K562 (cell line): ENCODE measurements at regions not wholly inside any gene's neighbourhood (a gene's known extent, or its start where the extent isn't known, plus 50 kb on each side); places are given as distances from the start of the nearest gene placed in this dataset.

Experiments
- ATAC-seq: fragments of 200-7000 bp; cut with Tn5 transposase; 3 replicates; pipeline ENCODE4 v1.9.1; 2020; ENCODE audit warnings: moderate library complexity
- BruUV-seq: library from RNA; stranded (reverse); fragments of 400-500 nt; replicated peaks from 2 replicates; lab custom pipeline; 2021; lab: Mats Ljungman, UMichigan
- CTCF ChIA-PET: fragments of 300-600 bp; formaldehyde crosslinking; extraction: SDS; loops from one replicate; lab custom pipeline; 2021; ENCODE audit warnings: low intra/inter-chr PET ratio; lab: Yijun Ruan, JAX
- POLR2A ChIA-PET: fragments of 300-600, 350-650 bp; sonication (Branson Sonifier 250); formaldehyde crosslinking; extraction: SDS; loops from one replicate; lab custom pipeline; 2021; ENCODE audit warnings: antibody characterized with exemption, inconsistent platforms; lab: Yijun Ruan, JAX
- DNase-seq, 4 experiments: peaks; one replicate each; pipeline versions ENCODE4 v3.0.0 to v3.0.0-alpha.2; 2011 to 2018; ENCODE audit warnings: low spot score in 3 of 4, mixed read lengths in 3 of 4; ENCODE audit errors: extremely low read depth in 1 of 4
- FAIRE-seq: peaks from 2 replicates; lab custom pipeline; 2011; peaks lifted over from hg19 to GRCh38; lab: Jason Lieb, UNC
- H2AFZ ChIP-seq: 2 replicates; pipeline ENCODE4 v1.6.0; 2011; ENCODE audit warnings: low read depth, low read length, control low read depth, inconsistent platforms
- H3K27ac ChIP-seq: fragments of 200-600 bp; 3 replicates; pipeline ENCODE4 v1.8.0; 2011; ENCODE audit warnings: low read depth, mild to moderate bottlenecking, control low read depth, inconsistent platforms, low read length, moderate library complexity, mixed read lengths; ENCODE audit errors: extremely low read depth
- H3K27me3 ChIP-seq, 2 experiments: fragments of 300-600 bp in 1 of 2; 2 replicates in 1 of 2; 3 replicates in 1 of 2; pipeline versions ENCODE4 v1.6.0 to v1.8.0; 2011; ENCODE audit warnings: inconsistent platforms in 2 of 2, low read length in 2 of 2, mild to moderate bottlenecking in 1 of 2, mixed read lengths in 1 of 2, moderate library complexity in 1 of 2; ENCODE audit not compliant: control insufficient read depth in 2 of 2, insufficient read depth in 2 of 2
- H3K36me3 ChIP-seq: fragments of 300-600 bp; 3 replicates; pipeline ENCODE4 v1.8.0; 2011; ENCODE audit warnings: mild to moderate bottlenecking, low read length, inconsistent platforms; ENCODE audit not compliant: control insufficient read depth, insufficient read depth
- H3K4me1 ChIP-seq, 2 experiments: fragments of 200-600 bp in 1 of 2; replicated peaks in 1 of 2; 2 replicates in 1 of 2; 3 replicates in 1 of 2; pipeline versions ENCODE4 v1.5.1 to v1.8.0; 2011; ENCODE audit warnings: inconsistent platforms in 2 of 2, low read length in 2 of 2, mild to moderate bottlenecking in 1 of 2, mixed read lengths in 1 of 2, moderate library complexity in 1 of 2; ENCODE audit not compliant: control insufficient read depth in 2 of 2, insufficient read depth in 2 of 2
- H3K4me2 ChIP-seq: 2 replicates; pipeline ENCODE4 v1.6.1; 2011; ENCODE audit warnings: low read length, control low read depth, inconsistent platforms, mixed read lengths; ENCODE audit not compliant: insufficient read depth
- H3K4me3 ChIP-seq: fragments of 200-600 bp; sonication (generic), shearing (Covaris generic); 2 replicates; pipeline ENCODE4 v1.5.1; 2016; ENCODE audit warnings: control low read depth, inconsistent platforms
- H3K79me2 ChIP-seq: fragments of 200-600 bp; 3 replicates; pipeline ENCODE4 v1.8.0; 2011; ENCODE audit warnings: low read length, inconsistent platforms; ENCODE audit not compliant: control insufficient read depth, insufficient read depth
- H3K9ac ChIP-seq, 2 experiments: 2 replicates each; pipeline versions ENCODE4 v1.6.0 to v1.6.1; 2011; ENCODE audit warnings: low read depth in 2 of 2, low read length in 2 of 2, control low read depth in 1 of 2, inconsistent platforms in 1 of 2, mild to moderate bottlenecking in 1 of 2, mixed read lengths in 1 of 2; ENCODE audit not compliant: insufficient read depth in 1 of 2
- H3K9me1 ChIP-seq: one replicate; pipeline ENCODE4 v1.6.0; 2011; ENCODE audit warnings: inconsistent platforms, mild to moderate bottlenecking, low read length, moderate library complexity; ENCODE audit not compliant: control insufficient read depth, insufficient read depth
- H3K9me3 ChIP-seq: replicated peaks from 2 replicates; pipeline ENCODE4 v1.5.1; 2011; ENCODE audit warnings: low read depth, low read length, inconsistent platforms; ENCODE audit not compliant: control insufficient read depth, insufficient read depth
- H4K20me1 ChIP-seq: replicated peaks from 2 replicates; pipeline ENCODE4 v1.6.1; 2011; ENCODE audit warnings: low read length, inconsistent platforms, mixed read lengths; ENCODE audit not compliant: control insufficient read depth, insufficient read depth
- GABPA ChIP-seq: fragments of 200-800 bp; sonication (Bioruptor generic); conservative IDR thresholded peaks from 2 replicates; pipeline ENCODE4 v1.6.1; 2016; ENCODE audit warnings: low read depth, missing genetic modification characterization, missing compliant biosample characterization
- MCM3 ChIP-seq: fragments of 450-650 bp; IDR thresholded peaks from 2 replicates; pipeline ENCODE4 v1.6.1; 2016
- PRPF4 ChIP-seq: fragments of 200-400 bp; formaldehyde crosslinking; IDR thresholded peaks from one replicate; pipeline ENCODE4 v1.6.1; 2017; ENCODE audit warnings: low read length, low read depth, mild to moderate bottlenecking; ENCODE audit not compliant: insufficient read depth, poor library complexity, severe bottlenecking
- RBM25 ChIP-seq: fragments of 200-400 bp; formaldehyde crosslinking; IDR thresholded peaks from 2 replicates; pipeline ENCODE4 v1.6.1; 2018; ENCODE audit warnings: low read length, low read depth, moderate library complexity; ENCODE audit not compliant: severe bottlenecking
- SMAD3 ChIP-seq: fragments of 450-650 bp; formaldehyde crosslinking; conservative IDR thresholded peaks from 2 replicates; pipeline ENCODE4 v1.4.0; 2020; ENCODE audit warnings: mild to moderate bottlenecking
- ZBTB33 ChIP-seq: sonication (generic); formaldehyde crosslinking; IDR thresholded peaks from 2 replicates; pipeline ENCODE4 v1.8.1; 2023; ENCODE audit warnings: mild to moderate bottlenecking, missing genetic modification reagents
- WGBS: fragments of 100-300 bp; shearing (Covaris generic); methylation state at CpG from one replicate; pipeline ENCODE4 v1.1.6; 2016; ENCODE audit warnings: low coverage, mixed read lengths; ENCODE audit not compliant: insufficient coverage; ENCODE audit errors: missing lambda C conversion rate; 5-methylcytosine and 5-hydroxymethylcytosine counted together
- in situ Hi-C: fragments of 300-500 bp; cut with MboI; formaldehyde crosslinking; loops from 4 replicates; pipeline ENCODE4 v1.15.0; 2018; ENCODE audit warnings: inconsistent platforms, mixed read lengths
- intact Hi-C: fragments of 100-400 bp; cut with micrococcal nuclease; formaldehyde crosslinking; loops from 2 replicates; pipeline ENCODE4 v1.14.2; 2022
- TF ChIP-seq, protein P1 (sequence below): fragments of 450-650 bp; IDR thresholded peaks from 2 replicates; pipeline ENCODE4 v1.6.1; 2014; ENCODE audit warnings: low read depth, mild to moderate bottlenecking, moderate library complexity, borderline replicate concordance
- TF ChIP-seq, protein P2 (sequence below): fragments of 450-650 bp; IDR thresholded peaks from 2 replicates; pipeline ENCODE4 v1.6.1; 2018; ENCODE audit not compliant: partially characterized antibody

DNA sequence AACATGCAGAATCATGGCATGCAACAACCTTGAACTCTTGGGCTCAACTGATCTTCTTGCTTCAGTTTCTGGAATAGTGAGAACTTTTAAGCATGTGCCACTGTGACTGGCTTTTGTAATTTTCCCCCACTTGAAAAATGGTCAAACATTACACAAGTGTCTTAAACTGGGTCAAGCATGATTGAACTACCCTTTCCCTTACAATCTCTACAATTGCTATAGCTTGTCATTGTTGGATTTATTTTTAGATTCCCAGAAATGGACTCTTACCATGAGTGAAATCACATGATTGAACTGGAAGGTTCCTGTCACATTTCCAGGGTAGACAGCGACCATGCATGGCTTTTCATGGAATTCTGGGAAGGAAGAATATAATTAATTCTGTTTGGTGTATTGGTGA, 102.2 kb upstream of the TUBA3C start:
- H3K27ac ChIP-seq = no peak overlapping the region
- no peaks in the 10 kb centered on the region for H3K4me1 ChIP-seq
- no peak for ATAC-seq
- no peak overlapping the region for H3K4me2 ChIP-seq
- H3K36me3 ChIP-seq = no peaks in the 10 kb centered on the region
- no peak overlapping the region for H3K4me3 ChIP-seq
- WGBS = 0% methylated on average over 1 of the region's 1 CpG
- BruUV-seq = no TSS peak
- intact Hi-C loops = no loop called here
- no peak for DNase-seq
- no peaks in the 10 kb centered on the region for H3K9me1 ChIP-seq
- CTCF ChIA-PET = no interaction called here
- no peaks in the 10 kb centered on the region for H3K79me2 ChIP-seq
- POLR2A ChIA-PET = no interaction called here
- H2AFZ ChIP-seq = no peak overlapping the region
- H3K9ac ChIP-seq = no peak overlapping the region
- H4K20me1 ChIP-seq = no peaks in the 10 kb centered on the region
- FAIRE-seq = no peak
- TF ChIP-seq, protein P1, sequence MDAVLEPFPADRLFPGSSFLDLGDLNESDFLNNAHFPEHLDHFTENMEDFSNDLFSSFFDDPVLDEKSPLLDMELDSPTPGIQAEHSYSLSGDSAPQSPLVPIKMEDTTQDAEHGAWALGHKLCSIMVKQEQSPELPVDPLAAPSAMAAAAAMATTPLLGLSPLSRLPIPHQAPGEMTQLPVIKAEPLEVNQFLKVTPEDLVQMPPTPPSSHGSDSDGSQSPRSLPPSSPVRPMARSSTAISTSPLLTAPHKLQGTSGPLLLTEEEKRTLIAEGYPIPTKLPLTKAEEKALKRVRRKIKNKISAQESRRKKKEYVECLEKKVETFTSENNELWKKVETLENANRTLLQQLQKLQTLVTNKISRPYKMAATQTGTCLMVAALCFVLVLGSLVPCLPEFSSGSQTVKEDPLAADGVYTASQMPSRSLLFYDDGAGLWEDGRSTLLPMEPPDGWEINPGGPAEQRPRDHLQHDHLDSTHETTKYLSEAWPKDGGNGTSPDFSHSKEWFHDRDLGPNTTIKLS = no peak
- TF ChIP-seq SMAD3 (CRISPR knock-in tag) (no peak), PRPF4 (no peak)
- H3K27me3 ChIP-seq = no peaks in the 10 kb centered on the region
- in situ Hi-C loops = no loop called here
- no peaks in the 10 kb centered on the region for H3K9me3 ChIP-seq

- in situ Hi-C loops = no loop called here
- ATAC-seq = no peak
- 0% methylated on average over 1 of the region's 1 CpG for WGBS
- TF ChIP-seq MCM3 = no peak
- TF ChIP-seq GABPA (tag) = no peak
- TF ChIP-seq, protein P2, sequence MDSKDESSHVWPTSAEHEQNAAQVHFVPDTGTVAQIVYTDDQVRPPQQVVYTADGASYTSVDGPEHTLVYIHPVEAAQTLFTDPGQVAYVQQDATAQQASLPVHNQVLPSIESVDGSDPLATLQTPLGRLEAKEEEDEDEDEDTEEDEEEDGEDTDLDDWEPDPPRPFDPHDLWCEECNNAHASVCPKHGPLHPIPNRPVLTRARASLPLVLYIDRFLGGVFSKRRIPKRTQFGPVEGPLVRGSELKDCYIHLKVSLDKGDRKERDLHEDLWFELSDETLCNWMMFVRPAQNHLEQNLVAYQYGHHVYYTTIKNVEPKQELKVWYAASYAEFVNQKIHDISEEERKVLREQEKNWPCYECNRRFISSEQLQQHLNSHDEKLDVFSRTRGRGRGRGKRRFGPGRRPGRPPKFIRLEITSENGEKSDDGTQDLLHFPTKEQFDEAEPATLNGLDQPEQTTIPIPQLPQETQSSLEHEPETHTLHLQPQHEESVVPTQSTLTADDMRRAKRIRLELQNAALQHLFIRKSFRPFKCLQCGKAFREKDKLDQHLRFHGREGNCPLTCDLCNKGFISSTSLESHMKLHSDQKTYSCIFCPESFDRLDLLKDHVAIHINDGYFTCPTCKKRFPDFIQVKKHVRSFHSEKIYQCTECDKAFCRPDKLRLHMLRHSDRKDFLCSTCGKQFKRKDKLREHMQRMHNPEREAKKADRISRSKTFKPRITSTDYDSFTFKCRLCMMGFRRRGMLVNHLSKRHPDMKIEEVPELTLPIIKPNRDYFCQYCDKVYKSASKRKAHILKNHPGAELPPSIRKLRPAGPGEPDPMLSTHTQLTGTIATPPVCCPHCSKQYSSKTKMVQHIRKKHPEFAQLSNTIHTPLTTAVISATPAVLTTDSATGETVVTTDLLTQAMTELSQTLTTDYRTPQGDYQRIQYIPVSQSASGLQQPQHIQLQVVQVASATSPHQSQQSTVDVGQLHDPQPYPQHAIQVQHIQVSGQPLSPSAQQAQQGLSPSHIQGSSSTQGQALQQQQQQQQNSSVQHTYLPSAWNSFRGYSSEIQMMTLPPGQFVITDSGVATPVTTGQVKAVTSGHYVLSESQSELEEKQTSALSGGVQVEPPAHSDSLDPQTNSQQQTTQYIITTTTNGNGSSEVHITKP = no peak
- TF ChIP-seq RBM25 = no peak
- TF ChIP-seq ZBTB33 = no peak
These were observed 86.7 kb upstream of the TUBA3C start for GRCh38 chr13:19268331-19268730.

More at GRCh38 chr13:19268331-19268730, 86.7 kb upstream of the TUBA3C start:
- Histone ChIP-seq H2AFZ (no peak overlapping the region), H3K9me3 (no peaks in the 10 kb centered on the region), H4K20me1 (no peaks in the 10 kb centered on the region), H3K4me1 (no peaks in the 10 kb centered on the region), H3K4me2 (no peak overlapping the region), H3K36me3 (no peaks in the 10 kb centered on the region), H3K27me3 (no peaks in the 10 kb centered on the region), H3K79me2 (no peaks in the 10 kb centered on the region), H3K9me1 (no peaks in the 10 kb centered on the region), H3K27ac (no peak overlapping the region), H3K9ac (no peak overlapping the region), H3K4me3 (no peak overlapping the region)
- ChIA-PET CTCF (no interaction called here), POLR2A (no interaction called here)
- DNase-seq = no peak
- no peak for FAIRE-seq
- intact Hi-C loops = no loop called here
- no TSS peak for BruUV-seq
